HG03039 (cell line): ENCODE measurements at regions not wholly inside any gene's neighbourhood (a gene's known extent, or its start where the extent isn't known, plus 50 kb on each side); places are given as distances from the start of the nearest gene placed in this dataset.

ENCODE experiments used
- ATAC-seq: cut with Tn5 transposase; IDR thresholded peaks from one replicate; pipeline ENCODE4 v1.9.1; 2021; ENCODE audit warnings: mild to moderate bottlenecking, moderate library complexity; ENCODE audit not compliant: unreplicated experiment

- no peak for ATAC-seq
These were observed 92.5 kb downstream of the IRX2 start for GRCh38 chr5:2658881-2659470.

- no peak for ATAC-seq
These were observed 93.0 kb downstream of the IRX2 start for GRCh38 chr5:2658447-2658846.

- ATAC-seq: no peak
These were observed 94.3 kb downstream of the IRX2 start for GRCh38 chr5:2657151-2657550.

- no peak for ATAC-seq
These were observed 95.3 kb downstream of the IRX2 start for GRCh38 chr5:2656206-2656605.

GRCh38 chr5:2653991-2654390 is 97.5 kb downstream of the IRX2 start:
- ATAC-seq: no peak

- no peak for ATAC-seq
These were observed 100.4 kb downstream of the IRX2 start for GRCh38 chr5:2651116-2651515.

- no peak for ATAC-seq
These were observed 108.7 kb downstream of the IRX2 start for GRCh38 chr5:2642684-2643345.

GRCh38 chr5:2640717-2641116 is 110.8 kb downstream of the IRX2 start:
- no peak for ATAC-seq

- no peak for ATAC-seq
These were observed 112.1 kb downstream of the IRX2 start for GRCh38 chr5:2639425-2639824.

- ATAC-seq: no peak
These were observed 116.9 kb downstream of the IRX2 start for GRCh38 chr5:2634399-2635176.

GRCh38 chr5:2633992-2634391 is 117.5 kb downstream of the IRX2 start:
- ATAC-seq: no peak

- no peak for ATAC-seq
These were observed 119.7 kb downstream of the IRX2 start for GRCh38 chr5:2631758-2632157.

GRCh38 chr5:2629045-2629444 is 122.4 kb downstream of the IRX2 start:
- ATAC-seq: no peak

GRCh38 chr5:2627867-2628266 is 123.6 kb downstream of the IRX2 start:
- no peak for ATAC-seq

GRCh38 chr5:2626572-2626971 is 124.9 kb downstream of the IRX2 start:
- no peak for ATAC-seq

- ATAC-seq: no peak
These were observed 128.6 kb downstream of the IRX2 start for GRCh38 chr5:2622866-2623265.

GRCh38 chr5:2621631-2622030 is 129.8 kb downstream of the IRX2 start:
- no peak for ATAC-seq

GRCh38 chr5:2619216-2619615 is 132.3 kb downstream of the IRX2 start:
- ATAC-seq: no peak

- no peak for ATAC-seq
These were observed 134.0 kb downstream of the IRX2 start for GRCh38 chr5:2617461-2617860.

GRCh38 chr5:2615917-2616316 is 135.6 kb downstream of the IRX2 start:
- no peak for ATAC-seq

- no peak for ATAC-seq
These were observed 136.9 kb downstream of the IRX2 start for GRCh38 chr5:2614571-2614970.

GRCh38 chr5:2611659-2612058 is 139.8 kb downstream of the IRX2 start:
- no peak for ATAC-seq
